ENCODE measurements at regions not wholly inside any gene's neighbourhood (a gene's known extent, or its start where the extent isn't known, plus 50 kb on each side); places are given as distances from the start of the nearest gene placed in this dataset.
"Not testable (repeated sequence)": the region's sequence is repeated elsewhere in the genome, so short reads cannot be mapped to it uniquely, and the experiment has no call there.

DNA sequence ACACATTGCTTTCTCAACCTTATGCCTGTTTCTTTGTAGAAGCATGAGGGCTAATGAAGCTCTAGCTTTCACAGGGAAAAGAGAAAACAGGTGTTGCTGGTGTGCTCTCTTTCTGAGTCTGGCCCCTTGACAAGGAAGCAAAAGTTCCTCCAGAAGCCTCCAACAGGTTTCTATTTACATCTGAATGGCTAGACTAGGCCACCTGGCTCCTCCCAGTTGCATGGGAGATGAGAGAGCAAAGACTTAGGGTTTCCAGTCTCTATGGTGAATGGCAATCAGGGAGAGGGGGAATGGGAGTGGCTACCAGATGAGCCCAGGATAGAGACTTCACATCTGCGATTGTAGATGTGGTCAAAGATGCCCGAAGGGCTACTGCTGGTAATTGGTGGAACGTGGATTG lies 138.1 kb upstream of the PLXNC1 start:
- intact Hi-C loops (cut with DNase I): no loop called here
- DNase-seq (ENCODE audit: extremely low spot score in 2 of 2): no peak
- no peaks in the 10 kb centered on the region for H3K4me1 ChIP-seq
- no peaks in the 10 kb centered on the region for H3K9me3 ChIP-seq
- TF ChIP-seq, protein P1, sequence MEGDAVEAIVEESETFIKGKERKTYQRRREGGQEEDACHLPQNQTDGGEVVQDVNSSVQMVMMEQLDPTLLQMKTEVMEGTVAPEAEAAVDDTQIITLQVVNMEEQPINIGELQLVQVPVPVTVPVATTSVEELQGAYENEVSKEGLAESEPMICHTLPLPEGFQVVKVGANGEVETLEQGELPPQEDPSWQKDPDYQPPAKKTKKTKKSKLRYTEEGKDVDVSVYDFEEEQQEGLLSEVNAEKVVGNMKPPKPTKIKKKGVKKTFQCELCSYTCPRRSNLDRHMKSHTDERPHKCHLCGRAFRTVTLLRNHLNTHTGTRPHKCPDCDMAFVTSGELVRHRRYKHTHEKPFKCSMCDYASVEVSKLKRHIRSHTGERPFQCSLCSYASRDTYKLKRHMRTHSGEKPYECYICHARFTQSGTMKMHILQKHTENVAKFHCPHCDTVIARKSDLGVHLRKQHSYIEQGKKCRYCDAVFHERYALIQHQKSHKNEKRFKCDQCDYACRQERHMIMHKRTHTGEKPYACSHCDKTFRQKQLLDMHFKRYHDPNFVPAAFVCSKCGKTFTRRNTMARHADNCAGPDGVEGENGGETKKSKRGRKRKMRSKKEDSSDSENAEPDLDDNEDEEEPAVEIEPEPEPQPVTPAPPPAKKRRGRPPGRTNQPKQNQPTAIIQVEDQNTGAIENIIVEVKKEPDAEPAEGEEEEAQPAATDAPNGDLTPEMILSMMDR (IDR thresholded peaks at IDR 0.05): no peak
- TF ChIP-seq POLR2A (IDR thresholded peaks at IDR 0.05) (no peak), POLR2AphosphoS5 (IDR thresholded peaks at IDR 0.05; ENCODE audit: insufficient read depth in 1 of 2, low read depth in 1 of 2) (no peak)
- no peaks in the 10 kb centered on the region for H3K27me3 ChIP-seq
- no peak overlapping the region for H3K27ac ChIP-seq
- H3K4me3 ChIP-seq: no peak overlapping the region
- no peaks in the 10 kb centered on the region for H3K36me3 ChIP-seq

DNA sequence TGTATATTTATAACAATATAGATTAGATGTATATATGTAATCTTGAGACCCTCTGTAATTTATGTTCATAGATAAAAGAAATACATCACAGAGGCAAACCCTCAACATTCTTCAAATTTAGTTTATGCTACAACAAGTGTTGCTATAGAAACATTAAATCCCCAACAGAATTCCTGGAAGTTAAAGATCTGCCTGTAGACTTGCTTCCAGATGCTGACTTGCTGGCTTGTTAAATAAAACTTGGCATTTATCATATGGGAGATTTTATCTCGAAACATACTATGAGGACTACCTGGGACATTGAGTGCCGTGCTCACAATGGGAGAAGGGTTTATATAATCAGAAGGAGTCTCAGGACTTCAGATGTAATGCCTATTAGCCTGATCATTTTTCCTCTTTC lies 136.3 kb upstream of the PLXNC1 start:
- H3K36me3 ChIP-seq: no peaks in the 10 kb centered on the region
- H3K9me3 ChIP-seq: peaks cover 4% of the 10 kb centered on the region
- TF ChIP-seq POLR2A (IDR thresholded peaks at IDR 0.05) (no peak), POLR2AphosphoS5 (IDR thresholded peaks at IDR 0.05; ENCODE audit: insufficient read depth in 1 of 2, low read depth in 1 of 2) (no peak)
- TF ChIP-seq, protein P1 (IDR thresholded peaks at IDR 0.05): no peak
- H3K27me3 ChIP-seq: no peaks in the 10 kb centered on the region
- DNase-seq (ENCODE audit: extremely low spot score in 2 of 2): no peak
- intact Hi-C loops (cut with DNase I): no loop called here
- H3K27ac ChIP-seq: no peak overlapping the region
- H3K4me1 ChIP-seq: no peaks in the 10 kb centered on the region
- H3K4me3 ChIP-seq: no peak overlapping the region

DNA sequence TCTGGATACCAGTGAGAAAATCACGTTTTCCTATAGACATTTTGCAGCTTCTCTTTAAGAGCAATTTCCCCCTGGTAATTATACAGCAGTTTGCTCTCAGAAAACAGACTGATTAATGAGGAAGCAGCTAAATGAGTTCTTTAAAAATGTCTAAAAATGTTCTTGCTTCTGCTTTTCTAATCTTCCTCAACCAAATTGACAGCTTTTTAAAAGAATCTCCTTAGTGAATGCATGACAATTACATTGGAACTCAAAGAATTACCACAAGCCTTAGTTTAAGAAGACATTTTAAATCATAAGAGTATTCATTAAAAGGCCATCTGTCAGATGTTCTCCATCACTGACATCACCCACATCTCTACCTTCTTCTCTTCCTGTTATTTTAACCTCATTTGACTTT lies 135.8 kb upstream of the PLXNC1 start:
- no peak for DNase-seq (ENCODE audit: extremely low spot score in 2 of 2)
- H3K27me3 ChIP-seq: no peaks in the 10 kb centered on the region
- no peak overlapping the region for H3K4me3 ChIP-seq
- no peaks in the 10 kb centered on the region for H3K4me1 ChIP-seq
- no peak overlapping the region for H3K27ac ChIP-seq
- TF ChIP-seq POLR2A (IDR thresholded peaks at IDR 0.05): no peak
- TF ChIP-seq, protein P1 (IDR thresholded peaks at IDR 0.05): no peak
- no peak for TF ChIP-seq POLR2AphosphoS5 (IDR thresholded peaks at IDR 0.05; ENCODE audit: insufficient read depth in 1 of 2, low read depth in 1 of 2)
- intact Hi-C loops (cut with DNase I): no loop called here
- peaks cover 9% of the 10 kb centered on the region for H3K9me3 ChIP-seq
- no peaks in the 10 kb centered on the region for H3K36me3 ChIP-seq

DNA sequence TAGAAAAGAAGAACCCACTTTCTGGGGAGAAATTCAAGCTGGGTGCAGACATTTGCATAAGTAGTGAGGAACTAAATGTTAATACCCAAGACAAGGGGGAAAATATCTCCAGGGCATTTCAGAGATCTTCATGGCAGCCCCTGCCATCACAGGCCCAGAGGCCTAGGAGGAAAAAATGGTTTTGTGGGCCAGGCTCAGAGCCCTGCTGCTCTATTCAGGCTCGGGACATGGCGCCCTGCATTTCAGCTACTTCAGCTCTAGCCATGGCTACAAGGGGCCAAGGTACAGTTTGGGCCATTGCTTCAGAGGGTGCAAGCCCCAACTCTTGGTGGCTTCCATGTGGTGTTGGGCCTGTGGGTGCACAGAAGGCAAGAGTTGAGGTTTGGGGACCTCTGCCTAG lies 131.1 kb upstream of the PLXNC1 start:
- intact Hi-C loops (cut with DNase I); H3K4me1 ChIP-seq; H3K27ac ChIP-seq; DNase-seq (ENCODE audit: extremely low spot score in 2 of 2); H3K4me3 ChIP-seq; H3K36me3 ChIP-seq; H3K27me3 ChIP-seq: not testable (repeated sequence)
- peaks cover 16% of the 10 kb centered on the region for H3K9me3 ChIP-seq

DNA sequence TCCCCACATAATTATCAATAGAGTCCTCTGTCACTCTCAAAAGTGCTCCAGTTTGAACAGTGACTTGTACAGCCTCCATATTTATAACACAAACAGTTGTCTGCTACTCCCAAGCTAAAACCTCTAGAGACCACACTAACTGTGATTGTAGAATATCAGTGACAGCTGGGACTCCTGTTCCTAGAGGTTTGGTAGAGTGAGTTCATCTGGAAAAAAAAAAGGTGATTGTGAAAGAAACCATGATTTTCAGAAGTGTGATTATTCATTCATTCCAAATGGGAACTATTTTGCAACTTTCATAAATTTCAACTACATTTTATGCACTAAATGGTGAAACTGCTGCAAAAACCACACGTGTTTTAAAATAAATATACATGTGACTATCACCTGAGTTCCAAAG lies 128.0 kb upstream of the PLXNC1 start:
- intact Hi-C loops (cut with DNase I): no loop called here

More for the DNA sequence above, 128.0 kb upstream of the PLXNC1 start:
- no peak for DNase-seq (ENCODE audit: extremely low spot score in 2 of 2)
- peaks cover 2% of the 10 kb centered on the region for H3K4me1 ChIP-seq
- peaks cover 16% of the 10 kb centered on the region for H3K9me3 ChIP-seq
- no peak overlapping the region for H3K27ac ChIP-seq
- TF ChIP-seq POLR2A (IDR thresholded peaks at IDR 0.05): no peak
- TF ChIP-seq, protein P1 (IDR thresholded peaks at IDR 0.05): peak in 1 of 3 experiments; percentile 3
- H3K27me3 ChIP-seq: no peaks in the 10 kb centered on the region
- H3K4me3 ChIP-seq: no peak overlapping the region
- H3K36me3 ChIP-seq: no peaks in the 10 kb centered on the region
